SU-DHL-6 (cell line): ENCODE measurements at regions not wholly inside any gene's neighbourhood (a gene's known extent, or its start where the extent isn't known, plus 50 kb on each side); places are given as distances from the start of the nearest gene placed in this dataset.

Experiments
- EZH2phosphoT487 ChIP-seq: fragments of 200-600 bp; sonication (generic), shearing (Covaris generic); conservative IDR thresholded peaks from 2 replicates; pipeline ENCODE4 v1.6.1; 2018; ENCODE audit warnings: mild to moderate bottlenecking, antibody characterized with exemption, low read length, moderate library complexity, mixed read lengths
- TF ChIP-seq, protein P1 (sequence below): fragments of 200-600 bp; sonication (generic); IDR thresholded peaks from one replicate; pipeline ENCODE4 v1.5.1; 2017; ENCODE audit warnings: antibody characterized with exemption, mild to moderate bottlenecking, low read length, moderate library complexity; ENCODE audit not compliant: insufficient read depth, poor library complexity, severe bottlenecking

DNA sequence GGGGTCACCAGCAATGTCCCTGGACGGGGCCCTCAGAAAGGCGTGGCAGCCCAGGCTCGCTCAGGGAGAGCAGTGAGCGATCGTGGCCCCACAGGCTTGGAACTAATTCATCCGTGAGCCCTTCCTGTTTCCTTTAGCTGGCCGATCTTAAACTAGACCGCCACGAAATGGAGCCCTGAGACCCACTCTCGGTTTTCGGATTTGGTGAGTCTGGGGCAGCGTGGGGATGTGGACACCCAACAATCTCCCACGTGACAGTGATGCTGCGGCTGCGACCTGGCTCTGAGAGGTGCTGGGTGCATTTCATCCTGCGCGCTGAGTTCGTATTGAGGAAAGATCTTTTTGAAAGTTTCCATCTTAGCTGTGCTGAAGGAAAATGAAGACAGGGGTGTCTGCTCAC is 501.3 kb upstream of the B3GAT1 start:
- TF ChIP-seq, protein P1, sequence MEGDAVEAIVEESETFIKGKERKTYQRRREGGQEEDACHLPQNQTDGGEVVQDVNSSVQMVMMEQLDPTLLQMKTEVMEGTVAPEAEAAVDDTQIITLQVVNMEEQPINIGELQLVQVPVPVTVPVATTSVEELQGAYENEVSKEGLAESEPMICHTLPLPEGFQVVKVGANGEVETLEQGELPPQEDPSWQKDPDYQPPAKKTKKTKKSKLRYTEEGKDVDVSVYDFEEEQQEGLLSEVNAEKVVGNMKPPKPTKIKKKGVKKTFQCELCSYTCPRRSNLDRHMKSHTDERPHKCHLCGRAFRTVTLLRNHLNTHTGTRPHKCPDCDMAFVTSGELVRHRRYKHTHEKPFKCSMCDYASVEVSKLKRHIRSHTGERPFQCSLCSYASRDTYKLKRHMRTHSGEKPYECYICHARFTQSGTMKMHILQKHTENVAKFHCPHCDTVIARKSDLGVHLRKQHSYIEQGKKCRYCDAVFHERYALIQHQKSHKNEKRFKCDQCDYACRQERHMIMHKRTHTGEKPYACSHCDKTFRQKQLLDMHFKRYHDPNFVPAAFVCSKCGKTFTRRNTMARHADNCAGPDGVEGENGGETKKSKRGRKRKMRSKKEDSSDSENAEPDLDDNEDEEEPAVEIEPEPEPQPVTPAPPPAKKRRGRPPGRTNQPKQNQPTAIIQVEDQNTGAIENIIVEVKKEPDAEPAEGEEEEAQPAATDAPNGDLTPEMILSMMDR: no peak
- TF ChIP-seq EZH2phosphoT487: no peak
